Caki2 (cell line): ENCODE measurements at regions not wholly inside any gene's neighbourhood (a gene's known extent, or its start where the extent isn't known, plus 50 kb on each side); places are given as distances from the start of the nearest gene placed in this dataset.

ENCODE experiments used
- DNase-seq: peaks from one replicate; pipeline ENCODE4 v3.0.0-alpha.2; 2015; ENCODE audit warnings: low read depth
- in situ Hi-C: cut with HindIII; loops from 2 replicates; pipeline ENCODE4 v1.10.0; 2016; ENCODE audit warnings: low sequenced_read_pairs, low pct_unique_long_range_greater_than_20kb, mixed read lengths

DNA sequence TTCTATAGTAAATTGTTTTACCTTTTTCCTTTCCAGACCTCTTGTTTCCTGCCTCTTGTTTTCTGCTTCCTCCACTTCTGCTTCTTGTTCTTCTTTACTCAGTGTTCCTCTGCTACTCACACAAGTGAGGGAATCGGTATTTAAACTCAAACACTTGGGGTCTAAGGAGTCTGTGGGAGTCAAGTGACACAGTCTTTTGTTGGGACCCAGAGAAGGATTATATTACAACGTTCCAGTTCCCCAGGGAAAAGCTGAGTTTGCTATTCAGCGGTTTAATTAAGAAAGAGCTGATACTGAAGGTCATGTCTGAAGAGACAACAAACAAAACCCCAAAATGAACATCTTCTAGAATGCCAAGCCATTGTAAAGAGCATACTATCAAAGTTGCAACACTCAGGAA is 107.8 kb upstream of the CITED2 start:
- no peak for DNase-seq
- in situ Hi-C loops: no loop called here

GRCh38 chr6:139480356-139481165 is 106.1 kb upstream of the CITED2 start:
- no peak for DNase-seq
- in situ Hi-C loops: no loop called here

DNA sequence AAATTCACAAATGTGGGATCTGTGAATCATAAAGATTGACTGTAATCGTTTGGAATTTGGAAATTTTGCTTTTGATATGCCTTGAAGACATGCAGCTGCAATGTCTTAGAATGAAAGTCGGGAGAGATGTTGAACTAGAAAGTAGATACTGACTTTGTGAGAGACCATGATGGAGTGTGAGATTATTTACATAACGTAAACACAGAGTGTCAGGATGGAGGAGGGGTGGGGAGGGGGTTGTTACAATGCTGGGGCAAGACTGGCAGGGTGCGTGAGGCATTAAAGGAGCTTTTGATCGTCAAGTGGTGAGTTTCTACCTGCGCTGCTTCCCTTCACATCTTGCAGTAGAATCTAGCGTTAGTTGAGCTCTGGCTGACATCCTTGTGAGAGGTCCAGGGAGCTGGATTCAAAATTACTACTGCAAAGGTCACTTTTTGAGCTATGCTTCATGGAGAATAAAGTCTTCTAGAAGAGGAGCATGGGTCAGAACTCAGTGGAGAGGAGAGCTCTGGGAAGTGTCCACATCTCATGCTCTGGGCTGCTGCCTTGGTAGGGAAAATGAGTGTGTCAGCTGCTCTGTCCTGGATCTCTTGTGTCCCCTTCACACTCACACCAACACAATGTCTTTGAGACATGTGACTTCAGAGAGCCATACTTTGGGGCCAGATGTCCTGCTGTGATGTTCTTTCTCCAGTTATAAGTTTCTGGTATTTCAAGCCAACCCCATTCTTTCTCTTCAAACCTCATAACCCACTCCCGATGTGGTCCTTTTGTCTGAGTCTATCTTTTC is 105.2 kb upstream of the CITED2 start:
- in situ Hi-C loops: no loop called here
- DNase-seq: no peak

GRCh38 chr6:139475646-139476045 is 101.2 kb upstream of the CITED2 start:
- in situ Hi-C loops: no loop called here
- DNase-seq: no peak

DNA sequence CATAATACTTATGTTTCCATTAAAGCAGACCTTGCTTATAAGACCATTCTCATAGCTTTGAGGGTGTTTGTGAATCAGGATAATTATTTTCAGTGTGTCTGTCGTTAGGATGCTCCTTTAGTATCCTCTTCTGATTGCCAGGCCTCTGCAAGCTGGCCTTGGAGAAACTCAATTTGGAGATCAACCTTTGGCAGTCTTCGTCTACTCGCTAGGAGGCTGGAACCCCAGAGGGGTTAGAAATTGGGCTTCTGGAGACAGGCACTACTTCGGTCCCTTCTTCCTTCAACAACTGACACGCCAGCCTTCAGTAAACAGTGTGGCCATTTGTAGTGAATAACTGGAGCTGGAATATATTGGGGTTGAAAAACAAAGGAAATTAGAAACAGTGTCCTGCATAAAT is 100.8 kb upstream of the CITED2 start:
- in situ Hi-C loops: no loop called here
- DNase-seq: no peak

- in situ Hi-C loops: no loop called here
- DNase-seq: peak; percentile 57
These were observed 100.0 kb upstream of the CITED2 start for GRCh38 chr6:139474145-139475108.

GRCh38 chr6:139473731-139474130 is 99.3 kb upstream of the CITED2 start:
- in situ Hi-C loops: no loop called here
- DNase-seq: no peak

DNA sequence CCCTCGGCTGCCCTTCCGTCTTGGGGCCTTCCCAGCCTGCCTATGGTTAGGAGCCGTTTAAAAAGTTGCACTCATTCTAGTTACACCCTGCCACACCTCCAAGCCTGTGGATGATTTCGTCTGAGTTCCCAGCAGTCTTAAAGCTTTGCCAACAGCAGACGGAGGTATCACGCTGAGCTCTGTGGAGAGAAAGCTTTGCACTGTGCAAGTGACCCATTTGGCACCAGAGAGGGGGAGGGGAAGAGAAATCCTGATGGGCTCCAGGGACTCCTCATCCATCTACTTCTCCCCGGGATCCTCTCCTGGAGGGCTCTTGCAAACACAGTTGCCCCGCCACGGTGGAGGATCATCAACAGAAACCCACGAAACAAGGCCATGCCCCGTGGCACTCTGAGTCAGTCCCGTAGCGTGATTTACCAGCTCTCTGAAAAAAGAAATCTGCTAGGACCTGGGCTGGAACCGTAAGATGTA is 98.8 kb upstream of the CITED2 start:
- DNase-seq: no peak
- in situ Hi-C loops: no loop called here

- no peak for DNase-seq
- in situ Hi-C loops: no loop called here
These were observed 98.0 kb upstream of the CITED2 start for GRCh38 chr6:139472351-139473015.

GRCh38 chr6:139470997-139471396 is 96.5 kb upstream of the CITED2 start:
- in situ Hi-C loops: no loop called here
- DNase-seq: no peak

DNA sequence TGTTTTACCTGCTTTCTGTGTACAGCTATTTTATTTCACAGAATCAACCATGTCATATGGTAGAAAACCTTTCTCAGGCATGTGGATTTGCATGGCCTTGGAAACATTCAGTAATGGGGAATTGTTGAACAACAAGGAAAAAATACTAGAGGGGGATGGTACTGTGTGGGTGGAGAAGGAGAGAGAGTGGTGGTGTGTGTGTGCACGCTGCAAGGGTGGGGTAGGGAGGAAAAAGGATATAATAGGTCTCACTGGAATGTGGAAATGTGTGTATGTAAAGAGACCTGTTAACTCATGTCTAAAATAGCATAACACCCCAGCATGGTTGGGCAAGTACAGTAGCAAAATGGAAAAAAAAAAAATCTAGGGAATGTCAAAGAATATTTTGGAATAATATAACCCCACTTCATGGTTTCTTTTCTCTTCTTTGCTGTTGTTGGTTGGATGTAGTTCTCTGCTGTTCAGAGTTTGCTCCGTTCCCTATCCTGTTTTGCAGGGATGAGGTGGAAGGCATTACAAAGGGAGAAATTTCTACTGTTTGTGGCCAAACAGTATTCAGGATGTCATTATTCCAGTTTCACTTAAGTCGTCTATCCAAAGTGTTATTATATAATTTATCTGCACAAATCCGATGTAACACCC is 93.9 kb upstream of the CITED2 start:
- no peak for DNase-seq
- in situ Hi-C loops: no loop called here

DNA sequence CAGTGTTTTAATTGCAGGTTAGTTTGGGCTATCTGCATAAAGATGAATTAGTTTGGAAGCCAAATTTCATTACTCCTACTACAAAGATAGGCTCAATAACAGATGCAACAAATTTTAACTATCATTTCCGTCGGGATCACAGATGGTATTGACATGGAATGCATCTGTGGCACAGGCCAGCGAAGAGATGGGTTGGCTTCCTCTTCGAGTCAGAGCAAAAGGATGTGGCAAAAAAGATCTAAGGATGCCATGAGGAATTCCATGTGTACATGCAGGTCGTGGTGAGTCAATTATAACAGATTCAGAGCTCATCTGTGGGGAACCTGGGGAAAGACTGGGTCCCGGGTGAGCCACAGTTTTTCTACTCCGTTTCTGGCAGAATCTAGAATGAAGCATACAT is 83.0 kb upstream of the CITED2 start:
- no peak for DNase-seq
- in situ Hi-C loops: no loop called here

DNA sequence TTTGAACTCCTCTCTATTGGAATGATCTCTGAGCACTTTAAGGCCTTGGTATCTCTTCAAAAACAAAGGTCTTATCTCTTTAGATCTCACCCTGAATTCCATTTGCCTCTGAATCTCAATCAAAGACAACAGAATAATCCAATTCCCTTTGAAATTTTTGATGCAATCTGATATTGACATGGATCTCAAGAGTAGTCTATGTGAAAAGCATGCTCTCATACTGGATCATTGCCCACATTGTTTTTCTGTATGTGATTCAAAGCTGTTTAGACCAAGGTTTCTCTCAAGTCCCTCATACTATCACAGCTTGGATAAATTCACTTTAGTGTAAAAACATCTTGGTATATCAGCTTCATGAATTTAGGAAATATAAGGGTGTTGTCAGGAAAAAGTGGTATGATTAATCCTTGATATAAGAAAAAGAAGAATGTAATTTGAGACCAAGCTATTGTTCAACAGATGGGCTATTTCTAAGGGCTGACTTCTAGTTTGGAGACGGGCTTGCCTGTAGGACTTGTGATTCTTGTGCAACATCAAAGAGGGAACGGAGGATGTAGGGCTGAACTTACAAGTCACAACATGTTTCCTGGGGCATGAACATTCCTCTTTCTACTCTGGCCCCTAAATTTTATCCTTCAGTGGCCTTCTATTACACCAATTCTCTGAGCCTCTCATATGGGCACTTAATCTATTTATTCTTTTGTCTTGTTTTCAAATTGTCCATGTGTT is 77.9 kb upstream of the CITED2 start:
- in situ Hi-C loops: no loop called here
- no peak for DNase-seq

- no peak for DNase-seq
- in situ Hi-C loops: no loop called here
These were observed 75.2 kb upstream of the CITED2 start for GRCh38 chr6:139449611-139450000.

DNA sequence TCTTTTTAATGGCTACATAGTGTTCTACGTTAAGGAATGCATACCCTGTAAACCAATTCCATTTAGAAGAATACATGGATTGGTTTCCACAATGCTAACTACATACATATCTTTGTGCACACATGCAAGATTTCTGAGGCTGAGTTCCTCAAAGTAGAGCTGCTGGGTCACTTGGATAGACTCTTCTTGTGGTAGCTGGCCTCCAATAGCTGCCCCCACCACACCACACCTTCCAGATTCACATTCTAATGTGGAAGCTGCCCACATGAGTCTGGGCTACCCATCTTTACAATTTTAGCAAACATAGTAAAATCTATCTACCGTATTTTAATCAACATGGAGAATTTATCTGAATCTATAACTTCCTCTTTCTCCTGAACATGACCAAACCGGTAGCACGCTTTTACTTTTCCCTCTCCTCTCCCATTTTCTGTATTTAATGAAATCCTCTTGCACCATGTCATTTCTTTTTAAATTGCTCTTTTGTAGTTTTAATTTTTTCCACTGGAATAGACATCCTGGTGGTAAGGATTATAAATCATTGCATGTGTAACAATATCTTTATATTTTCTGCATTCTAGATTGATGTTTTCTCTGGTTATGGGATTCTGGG is 74.7 kb upstream of the CITED2 start:
- DNase-seq: no peak

DNA sequence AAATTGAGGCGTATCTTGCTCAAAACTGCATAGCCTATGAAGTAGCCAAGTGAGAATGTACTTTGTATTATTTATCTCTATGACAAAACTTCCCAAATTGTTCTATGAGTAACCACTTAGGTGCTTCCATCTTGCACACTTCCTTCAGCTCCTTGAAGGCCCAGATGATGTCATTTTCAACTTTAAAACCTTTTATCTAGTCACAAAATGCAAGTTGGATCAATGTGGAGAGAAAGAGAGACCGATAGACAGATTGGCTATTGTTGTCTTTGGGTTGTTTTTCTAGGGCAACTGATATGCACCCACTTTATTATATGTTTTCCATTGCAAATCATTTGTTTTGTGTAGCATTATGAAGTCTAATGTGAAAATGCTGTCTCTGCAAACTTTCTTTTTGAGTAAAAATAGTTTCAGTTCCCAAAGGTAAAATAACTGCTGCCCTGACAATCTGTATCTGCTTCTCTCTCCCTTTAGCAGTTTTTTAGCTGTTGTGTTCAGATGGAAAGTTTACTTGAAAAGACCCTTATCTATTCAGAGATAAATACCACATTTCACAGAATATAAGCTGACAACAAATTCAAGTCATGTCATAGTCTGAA is 73.7 kb upstream of the CITED2 start:
- no peak for DNase-seq
- in situ Hi-C loops: no loop called here

More for the DNA sequence above, 74.7 kb upstream of the CITED2 start:
- in situ Hi-C loops: no loop called here
